Ascending aorta (tissue), 2 donors: ENCODE measurements at regions not wholly inside any gene's neighbourhood (a gene's known extent, or its start where the extent isn't known, plus 50 kb on each side); places are given as distances from the start of the nearest gene placed in this dataset.

ENCODE experiments used
- DNase-seq, 2 donors: peaks; one replicate each; pipeline ENCODE4 v3.0.0-alpha.2; 2019; ENCODE audit warnings: low spot score in 2 of 2
- H3K27ac ChIP-seq, 2 donors: fragments of 200-600 bp; sonication (generic); one replicate each; pipeline ENCODE4 v1.5.1; 2016 to 2017; ENCODE audit warnings: mild to moderate bottlenecking in 1 of 2
- H3K27me3 ChIP-seq: fragments of 200-600 bp; sonication (generic); one replicate; pipeline ENCODE4 v1.5.1; 2017
- H3K36me3 ChIP-seq, 2 donors: fragments of 200-600 bp; sonication (generic); one replicate each; pipeline ENCODE4 v1.5.1; 2016
- H3K4me1 ChIP-seq, 2 donors: fragments of 200-600 bp; sonication (generic); one replicate each; pipeline ENCODE4 v1.5.1; 2016 to 2017; ENCODE audit warnings: mild to moderate bottlenecking in 1 of 2
- H3K4me3 ChIP-seq, 2 donors: fragments of 200-600 bp; sonication (generic); one replicate each; pipeline ENCODE4 v1.5.1; 2016 to 2017; ENCODE audit warnings: mild to moderate bottlenecking in 1 of 2
- H3K9me3 ChIP-seq, 2 donors: fragments of 200-600 bp; sonication (generic); one replicate each; pipeline ENCODE4 v1.5.1; 2016
- CTCF ChIP-seq, 3 experiments: fragments of 200-600 bp in 2 of 3; fragments of 450-650 bp in 1 of 3; sonication (generic) in 2 of 3; IDR thresholded peaks; one replicate each; pipeline ENCODE4 v1.5.1; 2016 to 2019; ENCODE audit warnings: antibody characterized with exemption in 3 of 3, mild to moderate bottlenecking in 1 of 3, moderate library complexity in 1 of 3
- intact Hi-C: fragments of 100-400 bp; cut with DNase I; formaldehyde crosslinking; loops from one replicate; pipeline ENCODE4 v1.15.1; 2023

DNA sequence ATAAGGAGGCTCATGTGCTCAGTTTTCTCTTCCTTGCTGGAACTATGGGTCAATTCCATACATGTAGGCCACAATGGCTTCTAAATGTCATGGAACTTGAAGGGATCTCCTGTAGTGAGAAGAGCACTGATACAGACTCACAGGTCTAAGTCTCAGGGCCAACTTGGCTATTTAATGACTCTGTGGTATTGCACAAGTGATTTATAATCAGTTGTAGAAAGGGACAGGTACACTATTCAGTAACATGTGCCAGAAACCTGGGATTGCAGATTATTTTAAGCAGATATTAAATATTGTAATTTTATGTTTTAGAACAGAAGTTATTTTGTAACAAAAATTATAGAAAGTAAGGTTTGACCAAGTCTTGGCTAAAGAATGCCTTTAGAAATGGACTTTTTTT, 241.5 kb upstream of the PIK3R1 start:
- Histone ChIP-seq H3K27ac (no peak overlapping the region), H3K27me3 (no peaks in the 10 kb centered on the region), H3K36me3 (no peaks in the 10 kb centered on the region), H3K4me1 (peaks cover 0 to 7% of the 10 kb centered on the region in 2 donors), H3K9me3 (no peaks in the 10 kb centered on the region), H3K4me3 (no peak overlapping the region)
- intact Hi-C loops, result no loop called here
- TF ChIP-seq CTCF (IDR thresholded peaks at IDR 0.05), result no peak
- no peak for DNase-seq

GRCh38 chr5:67971971-67972821, 243.4 kb upstream of the PIK3R1 start:
- H3K36me3 ChIP-seq, result no peaks in the 10 kb centered on the region
- no peak overlapping the region for H3K4me3 ChIP-seq
- H3K9me3 ChIP-seq, result no peaks in the 10 kb centered on the region
- peaks cover 0 to 7% of the 10 kb centered on the region in 2 donors for H3K4me1 ChIP-seq
- intact Hi-C loops, result no loop called here
- H3K27ac ChIP-seq, result peak overlapping the region in 1 of 2 donors; percentile 38
- no peak for DNase-seq
- H3K27me3 ChIP-seq, result no peaks in the 10 kb centered on the region
- TF ChIP-seq CTCF (IDR thresholded peaks at IDR 0.05), result no peak

DNA sequence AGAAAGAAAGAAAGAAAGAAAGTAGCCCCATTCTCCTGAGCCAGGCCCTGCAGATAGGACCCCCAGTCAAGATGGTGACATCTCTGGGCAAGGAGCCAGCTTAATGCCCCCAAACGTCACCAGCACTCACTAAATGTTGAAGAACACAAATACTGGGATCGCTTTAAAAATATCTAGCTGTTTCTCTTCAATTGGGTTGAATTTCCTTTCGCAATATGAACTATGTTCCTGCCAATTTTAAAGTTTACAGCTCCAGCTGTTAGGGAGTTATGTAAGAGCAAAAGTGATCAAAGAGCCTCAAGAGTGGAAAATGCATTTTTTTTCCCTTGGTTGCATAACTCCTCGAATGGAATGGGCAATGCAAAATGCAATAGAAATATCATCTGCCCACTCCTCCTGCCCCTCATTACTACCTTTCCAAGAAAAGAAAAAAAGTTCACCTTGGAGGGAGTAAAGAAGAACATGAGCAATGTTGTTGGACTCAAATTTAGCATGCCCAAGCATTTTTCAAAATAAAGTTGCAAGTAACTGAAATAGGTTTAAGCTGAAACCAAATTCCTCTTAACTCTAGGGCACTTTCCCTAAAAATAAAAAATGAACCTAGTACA, 244.2 kb upstream of the PIK3R1 start:
- peak overlapping the region; percentile 41 to 63 for H3K27ac ChIP-seq
- H3K4me1 ChIP-seq, result peaks cover 0 to 7% of the 10 kb centered on the region in 2 donors
- no peak overlapping the region for H3K4me3 ChIP-seq
- no peak for TF ChIP-seq CTCF (IDR thresholded peaks at IDR 0.05)
- no peak for DNase-seq
- intact Hi-C loops, result no loop called here
- H3K9me3 ChIP-seq, result no peaks in the 10 kb centered on the region
- no peaks in the 10 kb centered on the region for H3K36me3 ChIP-seq
- no peaks in the 10 kb centered on the region for H3K27me3 ChIP-seq

DNA sequence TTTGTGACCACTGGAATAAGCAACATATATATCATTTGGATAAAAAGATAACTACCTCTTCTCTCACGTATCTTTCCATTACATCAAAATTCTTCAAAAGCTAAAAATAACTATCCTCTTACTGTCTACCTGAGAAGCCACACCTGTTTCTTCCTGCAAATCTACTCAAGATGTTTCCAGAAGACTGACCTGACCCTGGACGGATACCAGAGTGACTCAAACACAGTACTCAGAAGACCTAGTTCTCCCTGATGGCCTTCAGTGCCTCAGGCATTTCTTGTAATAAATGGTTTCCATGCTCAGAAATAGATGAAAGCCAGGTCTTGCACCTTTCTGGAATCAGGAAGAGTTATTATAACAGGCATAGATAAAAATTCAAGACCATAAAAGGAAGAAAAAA, 245.9 kb upstream of the PIK3R1 start:
- intact Hi-C loops, result no loop called here
- Histone ChIP-seq H3K27me3 (no peaks in the 10 kb centered on the region), H3K27ac (no peak overlapping the region), H3K36me3 (no peaks in the 10 kb centered on the region), H3K9me3 (no peaks in the 10 kb centered on the region), H3K4me3 (no peak overlapping the region), H3K4me1 (peaks cover 0 to 7% of the 10 kb centered on the region in 2 donors)
- no peak for DNase-seq
- TF ChIP-seq CTCF (IDR thresholded peaks at IDR 0.05), result no peak

DNA sequence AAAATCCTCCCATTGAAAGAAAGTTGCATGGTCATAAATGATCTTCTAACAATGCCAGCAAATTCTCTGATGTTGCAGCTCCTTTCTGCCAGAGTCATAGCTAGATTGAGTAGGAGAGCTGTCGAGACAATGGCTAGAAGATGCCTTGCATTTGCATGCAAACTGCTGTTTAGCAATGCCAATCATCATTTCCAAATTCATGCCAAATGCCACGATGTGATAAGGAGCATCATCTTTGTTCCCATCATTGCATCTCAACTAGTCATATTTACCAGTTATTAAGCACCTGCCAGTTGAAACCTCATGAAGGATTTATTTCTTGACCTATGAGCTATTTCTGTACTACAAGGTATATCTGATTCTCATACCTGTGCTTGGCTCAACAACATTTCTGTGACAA, 246.4 kb upstream of the PIK3R1 start:
- no peak for DNase-seq
- no peaks in the 10 kb centered on the region for H3K36me3 ChIP-seq
- no peak overlapping the region for H3K27ac ChIP-seq
- no peaks in the 10 kb centered on the region for H3K9me3 ChIP-seq
- intact Hi-C loops, result no loop called here
- H3K4me3 ChIP-seq, result no peak overlapping the region
- peaks cover 0 to 7% of the 10 kb centered on the region in 2 donors for H3K4me1 ChIP-seq
- no peaks in the 10 kb centered on the region for H3K27me3 ChIP-seq
- TF ChIP-seq CTCF (IDR thresholded peaks at IDR 0.05), result no peak
